ENCODE measurements at regions not wholly inside any gene's neighbourhood (a gene's known extent, or its start where the extent isn't known, plus 50 kb on each side); places are given as distances from the start of the nearest gene placed in this dataset.

GRCh38 chr18:22057908-22058527 is 111.4 kb upstream of the GATA6 start (continued):
- TF ChIP-seq PAWR (CRISPR knock-in tag; IDR thresholded peaks at IDR 0.05; ENCODE audit: borderline replicate concordance): no peak
- TF ChIP-seq RORA (CRISPR knock-in tag; IDR thresholded peaks at IDR 0.05): no peak
- TF ChIP-seq ZNF503 (CRISPR knock-in tag; IDR thresholded peaks at IDR 0.05): no peak
- no peak for TF ChIP-seq PHF5A (CRISPR knock-in tag; IDR thresholded peaks at IDR 0.05; ENCODE audit: low read depth, unreplicated experiment)
- TF ChIP-seq PAXIP1 (CRISPR knock-in tag; conservative IDR thresholded peaks at IDR 0.05): peak; percentile 72
- TF ChIP-seq ZNF839 (CRISPR knock-in tag; IDR thresholded peaks at IDR 0.05; ENCODE audit: borderline replicate concordance): no peak
- TF ChIP-seq UBTF (CRISPR knock-in tag; IDR thresholded peaks at IDR 0.05): no peak
- TF ChIP-seq NCOR1 (IDR thresholded peaks at IDR 0.05; ENCODE audit: borderline replicate concordance, low read length): no peak
- TF ChIP-seq ZBTB42 (CRISPR knock-in tag; IDR thresholded peaks at IDR 0.05): no peak
- TF ChIP-seq PRPF4 (IDR thresholded peaks at IDR 0.05; ENCODE audit: low read depth, low read length, poor library complexity, severe bottlenecking): no peak
- no peak for TF ChIP-seq ZNF136 (CRISPR knock-in tag; IDR thresholded peaks at IDR 0.05; ENCODE audit: low read depth)
- no peak for TF ChIP-seq PTBP1 (IDR thresholded peaks at IDR 0.05; ENCODE audit: low read depth, low read length, poor library complexity, severe bottlenecking)
- TF ChIP-seq ZNF431 (CRISPR knock-in tag; IDR thresholded peaks at IDR 0.05; ENCODE audit: borderline replicate concordance, low read depth): no peak
- TF ChIP-seq ZFP62 (CRISPR knock-in tag; IDR thresholded peaks at IDR 0.05): no peak
- TF ChIP-seq HMGA1 (CRISPR knock-in tag; conservative IDR thresholded peaks at IDR 0.05): no peak
- TF ChIP-seq XRCC5 (optimal IDR thresholded peaks at IDR 0.05; ENCODE audit: low read length): no peak
- TF ChIP-seq ZNF292 (CRISPR knock-in tag; IDR thresholded peaks at IDR 0.05; ENCODE audit: borderline replicate concordance, low read depth): no peak
- no peak for TF ChIP-seq FOXM1 (CRISPR knock-in tag; IDR thresholded peaks at IDR 0.05)
- no peak for TF ChIP-seq SRF (IDR thresholded peaks at IDR 0.05; ENCODE audit: low read depth, low read length)
- TF ChIP-seq POGK (CRISPR knock-in tag; conservative IDR thresholded peaks at IDR 0.05): no peak
- no peak for TF ChIP-seq TGIF2 (CRISPR knock-in tag; IDR thresholded peaks at IDR 0.05)
